GM12865 (cell line): ENCODE measurements at regions not wholly inside any gene's neighbourhood (a gene's known extent, or its start where the extent isn't known, plus 50 kb on each side); places are given as distances from the start of the nearest gene placed in this dataset.
A peak's percentile ranks its signal among the peaks of the same experiment; 100 is the strongest.

Experiments
- DNase-seq: peaks from one replicate; pipeline ENCODE4 v3.0.0; 2010; ENCODE audit warnings: low read depth
- H3K4me3 ChIP-seq: 2 replicates; pipeline ENCODE4 v1.5.1; 2011; ENCODE audit warnings: mild to moderate bottlenecking, low read depth, low read length, control low read depth
- CTCF ChIP-seq: IDR thresholded peaks from 2 replicates; pipeline ENCODE4 v1.5.1; 2011; ENCODE audit warnings: low read length, control low read depth, low read depth, inconsistent platforms; ENCODE audit not compliant: insufficient read depth; ENCODE audit errors: missing control alignments

DNA sequence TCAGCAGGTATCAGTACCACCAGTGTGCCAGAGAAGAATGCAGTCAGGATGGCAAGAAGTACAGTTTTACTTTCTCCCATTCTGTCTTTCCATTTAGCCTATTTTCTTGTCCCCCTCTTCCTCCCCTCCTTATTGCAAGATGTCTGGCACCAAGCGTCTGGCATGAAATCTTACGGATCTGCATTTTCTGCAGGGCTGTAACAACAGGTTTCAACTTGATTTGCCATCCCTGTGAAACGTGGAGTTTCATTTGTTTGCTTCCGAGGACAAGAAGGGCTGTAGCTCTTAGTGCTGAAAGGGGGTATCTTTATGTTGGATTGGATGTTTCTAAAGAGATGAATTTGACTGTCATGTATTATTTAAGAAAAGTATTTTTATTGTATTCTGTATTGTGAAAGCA lies 1110.6 kb downstream of the BCL11B start:
- no peak for TF ChIP-seq CTCF
- DNase-seq, result no peak

DNA sequence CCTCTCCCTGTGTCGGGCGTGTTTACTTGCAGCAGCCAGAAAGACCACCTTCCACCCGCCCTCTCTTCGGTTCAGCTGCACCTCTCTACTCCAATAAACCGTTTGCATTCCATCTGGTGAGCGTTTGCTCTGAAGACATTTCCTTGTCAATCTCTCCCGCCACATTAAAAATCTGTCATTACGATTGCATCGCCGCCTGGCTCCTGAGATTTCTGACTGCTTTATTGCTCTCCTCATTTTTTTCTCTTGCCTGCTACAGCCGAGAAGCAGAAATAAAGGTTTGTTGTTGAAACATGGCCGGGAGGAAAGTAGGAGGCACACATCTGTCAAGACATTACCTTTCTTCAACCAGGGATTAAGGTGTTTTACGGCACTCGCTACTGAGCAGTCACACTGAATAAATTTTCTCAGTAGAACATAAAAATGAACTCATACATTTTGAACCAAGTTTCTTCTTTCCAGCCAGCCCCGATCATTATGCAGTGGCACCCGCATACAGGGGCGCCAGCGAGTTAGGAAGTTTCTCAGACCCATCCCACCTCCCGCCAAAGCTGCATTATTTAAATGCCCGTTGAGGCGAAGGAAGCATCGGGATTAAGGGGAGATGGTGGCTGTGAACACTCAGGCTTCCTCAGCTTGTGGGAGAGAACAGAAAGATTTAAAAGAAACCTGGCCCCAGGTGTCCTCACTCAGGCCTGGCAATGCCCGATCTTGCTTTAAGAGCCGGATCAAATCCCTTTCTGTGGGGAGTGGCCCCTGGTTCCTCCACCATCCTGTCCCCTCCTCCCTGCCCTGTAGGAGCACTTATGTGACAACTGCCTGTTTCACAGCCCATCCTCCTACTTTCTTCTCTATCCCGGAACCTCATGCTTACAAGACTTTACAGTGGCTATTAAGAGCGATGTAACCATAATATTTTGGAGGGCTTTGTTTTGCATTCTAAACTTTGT lies 1108.9 kb downstream of the BCL11B start:
- no peak for TF ChIP-seq CTCF
- no peak overlapping the region for H3K4me3 ChIP-seq
- DNase-seq, result no peak

More for the DNA sequence above, 1110.6 kb downstream of the BCL11B start:
- no peak overlapping the region for H3K4me3 ChIP-seq

DNA sequence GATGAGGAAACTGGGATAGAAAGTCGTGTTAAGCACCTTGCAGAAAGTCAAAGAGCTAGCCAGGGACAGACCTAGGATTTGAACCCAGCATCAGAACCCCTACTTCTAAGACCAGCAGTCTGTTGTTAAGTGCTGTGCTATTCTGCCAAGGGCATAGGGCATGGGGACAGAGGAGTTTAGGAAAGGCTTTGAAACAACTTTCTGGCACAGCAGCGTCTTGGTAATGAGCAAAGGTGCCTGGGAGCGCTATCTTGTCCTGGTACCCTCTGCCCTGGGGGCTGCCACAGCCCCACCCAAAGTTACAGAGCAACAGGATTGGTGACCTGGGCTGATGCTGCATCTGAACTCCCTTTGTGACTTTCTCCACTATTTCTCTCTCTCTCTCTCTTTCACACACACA lies 1108.1 kb downstream of the BCL11B start:
- no peak overlapping the region for H3K4me3 ChIP-seq
- DNase-seq, result no peak
- no peak for TF ChIP-seq CTCF

DNA sequence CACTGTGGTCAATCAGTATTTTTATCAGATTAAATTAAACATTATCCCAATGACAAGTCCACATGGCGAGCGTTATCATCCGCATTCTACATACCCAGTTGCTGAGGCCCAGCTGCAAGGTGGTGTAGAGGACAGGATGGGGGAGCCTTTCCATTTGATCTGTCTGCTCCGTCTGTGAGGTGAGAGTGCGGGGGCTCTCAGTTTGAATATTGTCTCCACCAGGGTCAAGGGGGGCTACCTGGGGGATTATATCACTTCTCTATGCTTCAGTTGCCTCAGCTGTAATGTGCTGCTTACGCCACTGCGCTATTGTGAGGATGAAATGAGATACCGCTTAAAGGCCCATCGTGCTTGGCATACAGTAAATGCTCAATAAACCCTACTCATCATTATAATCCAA lies 1106.0 kb downstream of the BCL11B start:
- no peak overlapping the region for H3K4me3 ChIP-seq
- no peak for TF ChIP-seq CTCF
- DNase-seq, result no peak

DNA sequence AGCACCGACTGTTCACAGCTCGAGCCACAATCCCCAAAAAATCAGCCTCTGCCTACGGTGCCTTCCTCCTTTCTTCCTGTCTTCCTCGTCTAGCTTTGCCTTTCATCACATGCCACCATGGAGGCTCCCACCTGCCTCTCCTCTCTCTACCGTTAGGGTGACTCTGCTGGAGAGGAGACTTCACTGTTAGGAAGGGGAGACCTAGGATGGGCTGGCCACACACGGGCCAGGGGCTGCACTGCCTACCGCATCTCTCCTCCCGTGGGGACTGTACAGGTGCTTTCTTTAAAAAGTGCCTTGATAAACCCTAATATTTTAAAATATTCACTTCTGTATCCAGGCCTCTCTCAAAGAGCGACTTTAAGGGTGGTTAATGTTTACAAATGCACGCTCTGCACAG lies 1104.7 kb downstream of the BCL11B start:
- DNase-seq, result no peak
- no peak overlapping the region for H3K4me3 ChIP-seq
- no peak for TF ChIP-seq CTCF

DNA sequence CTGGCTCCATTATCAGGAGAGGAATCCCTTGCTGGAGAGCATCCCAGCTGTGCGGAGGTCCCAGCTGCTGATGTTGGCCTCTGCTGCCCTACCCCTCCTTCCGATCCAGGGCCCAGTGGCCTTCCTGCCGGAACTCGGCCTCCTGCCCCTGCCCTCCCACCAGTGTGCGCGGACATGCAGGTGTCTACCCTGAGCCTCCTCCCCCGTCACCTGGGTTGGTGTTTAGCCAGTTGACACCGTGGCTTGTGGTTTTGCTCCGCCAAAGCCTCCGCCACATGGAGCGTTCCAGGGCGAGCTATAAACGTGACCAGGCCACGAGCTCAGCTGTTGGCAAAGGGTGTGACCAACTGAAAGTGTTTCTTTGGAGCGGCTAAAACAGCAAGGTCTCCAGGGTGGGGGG lies 1104.3 kb downstream of the BCL11B start:
- no peak for TF ChIP-seq CTCF
- DNase-seq, result peak; percentile 34
- no peak overlapping the region for H3K4me3 ChIP-seq
